Endothelial cell of umbilical vein (primary cell): ENCODE measurements at regions not wholly inside any gene's neighbourhood (a gene's known extent, or its start where the extent isn't known, plus 50 kb on each side); places are given as distances from the start of the nearest gene placed in this dataset.

Source experiments
- BruUV-seq: library from RNA; stranded (reverse); fragments of 400-500 nt; replicated peaks from 2 replicates; lab custom pipeline; 2021; lab: Mats Ljungman, UMichigan
- CTCF ChIA-PET: fragments of 300-600, 350-600 bp; sonication (Branson Sonifier 250); formaldehyde crosslinking; loops from one replicate; lab custom pipeline; 2021; ENCODE audit warnings: antibody characterized with exemption, inconsistent platforms; lab: Charles Lee
- POLR2A ChIA-PET: fragments of 300-600, 350-600 bp; sonication (Branson Sonifier 250); formaldehyde crosslinking; loops from one replicate; lab custom pipeline; 2021; ENCODE audit warnings: antibody characterized with exemption, inconsistent platforms; lab: Charles Lee
- DNase-seq: peaks from one replicate; pipeline ENCODE4 v3.0.0-alpha.2; 2011; ENCODE audit warnings: low read depth, low spot score
- FAIRE-seq: peaks from 2 replicates; lab custom pipeline; 2011; peaks lifted over from hg19 to GRCh38; lab: Jason Lieb, UNC
- H2AFZ ChIP-seq: 2 replicates; pipeline ENCODE4 v1.6.0; 2012; ENCODE audit warnings: low read depth, low read length, control low read depth, inconsistent platforms
- H3K27ac ChIP-seq: 2 replicates; pipeline ENCODE4 v1.5.1; 2011; ENCODE audit warnings: low read depth, mild to moderate bottlenecking, control low read depth, low read length, moderate library complexity; ENCODE audit not compliant: insufficient read depth
- H3K27me3 ChIP-seq, 2 experiments: 2 replicates each; pipeline versions ENCODE4 v1.6.0 to v1.6.1; 2011; ENCODE audit warnings: low read length in 2 of 2, mixed read lengths in 1 of 2; ENCODE audit not compliant: control insufficient read depth in 2 of 2, insufficient read depth in 2 of 2
- H3K36me3 ChIP-seq, 2 experiments: 2 replicates in 1 of 2; 3 replicates in 1 of 2; pipeline ENCODE4 v1.5.1; 2011; ENCODE audit warnings: low read length in 2 of 2, mild to moderate bottlenecking in 1 of 2, moderate library complexity in 1 of 2; ENCODE audit not compliant: control insufficient read depth in 2 of 2, insufficient read depth in 2 of 2; ENCODE audit errors: extremely low read depth in 1 of 2
- H3K4me1 ChIP-seq: 3 replicates; pipeline ENCODE4 v1.5.1; 2011; ENCODE audit warnings: mild to moderate bottlenecking, low read length; ENCODE audit not compliant: control insufficient read depth, insufficient read depth; ENCODE audit errors: extremely low read depth
- H3K4me2 ChIP-seq: 2 replicates; pipeline ENCODE4 v1.6.1; 2011; ENCODE audit warnings: low read length, control low read depth, mixed read lengths; ENCODE audit not compliant: insufficient read depth
- H3K4me3 ChIP-seq, 3 experiments: fragments of 200-600 bp in 1 of 3; sonication (generic), shearing (Covaris generic) in 1 of 3; replicated peaks in 1 of 3; 2 replicates each; pipeline ENCODE4 v1.5.1; 2011 to 2016; ENCODE audit warnings: control low read depth in 3 of 3, low read length in 3 of 3, mild to moderate bottlenecking in 2 of 3, inconsistent platforms in 1 of 3, low read depth in 1 of 3, moderate library complexity in 1 of 3; ENCODE audit not compliant: insufficient read depth in 1 of 3
- H3K79me2 ChIP-seq: 2 replicates; pipeline ENCODE4 v1.6.0; 2012; ENCODE audit warnings: low read length, inconsistent platforms; ENCODE audit not compliant: control insufficient read depth, insufficient read depth
- H3K9ac ChIP-seq: replicated peaks from 2 replicates; pipeline ENCODE3; 2011; ENCODE audit warnings: low read length, control low read depth; ENCODE audit not compliant: insufficient read depth; ENCODE audit errors: extremely low read depth
- H3K9me1 ChIP-seq: replicated peaks from 3 replicates; pipeline ENCODE4 v1.6.0; 2011; ENCODE audit warnings: mild to moderate bottlenecking, low read length; ENCODE audit not compliant: control insufficient read depth, insufficient read depth; ENCODE audit errors: extremely low read depth
- H3K9me3 ChIP-seq: replicated peaks from 2 replicates; pipeline ENCODE4 v1.5.1; 2012; ENCODE audit warnings: low read length, inconsistent platforms; ENCODE audit not compliant: control insufficient read depth, insufficient read depth
- H4K20me1 ChIP-seq: replicated peaks from 2 replicates; pipeline ENCODE3; 2011; ENCODE audit warnings: mild to moderate bottlenecking, low read length; ENCODE audit not compliant: control insufficient read depth, insufficient read depth; ENCODE audit errors: extremely low read depth
- EZH2 ChIP-seq: IDR thresholded peaks from 2 replicates; pipeline ENCODE4 v1.6.1; 2012; ENCODE audit warnings: borderline replicate concordance, low read depth, mild to moderate bottlenecking, moderate library complexity, low read length, inconsistent platforms; ENCODE audit not compliant: severe bottlenecking
- FOS ChIP-seq: IDR thresholded peaks from 2 replicates; pipeline ENCODE4 v1.6.1; 2011; ENCODE audit warnings: mild to moderate bottlenecking, low read length, moderate library complexity, borderline replicate concordance; ENCODE audit not compliant: insufficient read depth
- GATA2 ChIP-seq: IDR thresholded peaks from 2 replicates; pipeline ENCODE4 v1.7.0; 2011; ENCODE audit warnings: low read depth, mild to moderate bottlenecking, moderate library complexity, mixed read lengths, low read length; ENCODE audit not compliant: insufficient read length, insufficient read depth
- JUN ChIP-seq: IDR thresholded peaks from 2 replicates; pipeline ENCODE4 v1.6.1; 2011; ENCODE audit warnings: borderline replicate concordance, low read depth; ENCODE audit not compliant: insufficient read length, insufficient read depth
- MAX ChIP-seq: IDR thresholded peaks from 2 replicates; pipeline ENCODE4 v1.6.1; 2011; ENCODE audit not compliant: insufficient read depth, insufficient read length
- MYC ChIP-seq: IDR thresholded peaks from one replicate; pipeline ENCODE4 v1.6.1; 2011; ENCODE audit warnings: mild to moderate bottlenecking, low read depth, low read length
- POLR2A ChIP-seq: IDR thresholded peaks from 2 replicates; pipeline ENCODE4 v1.6.1; 2012; ENCODE audit warnings: low read depth, mild to moderate bottlenecking, control low read depth, low read length
- POLR2AphosphoS5 ChIP-seq: IDR thresholded peaks from 2 replicates; pipeline ENCODE4 v1.6.1; 2012; ENCODE audit warnings: low read depth, mild to moderate bottlenecking, control low read depth, low read length, moderate library complexity; ENCODE audit not compliant: insufficient read depth
- dilution Hi-C: fragments of 300-500 bp; cut with MboI; formaldehyde crosslinking; loops from one replicate; pipeline ENCODE4 v1.15.0; 2019; ENCODE audit warnings: low sequenced_read_pairs; ENCODE audit not compliant: extremely low pct_ligation_motif_present
- intact Hi-C: fragments of 100-400 bp; cut with micrococcal nuclease; formaldehyde crosslinking; loops from one replicate; pipeline ENCODE4 v1.10.0; 2022
- TF ChIP-seq, protein P1 (sequence below), 2 donors: IDR thresholded peaks; 1 replicate in 1 of 2; 2 replicates in 1 of 2; pipeline ENCODE4 v1.5.1; 2011; ENCODE audit warnings: low read length in 2 of 2, mild to moderate bottlenecking in 2 of 2, moderate library complexity in 2 of 2, control low read depth in 1 of 2, inconsistent platforms in 1 of 2, low read depth in 1 of 2; ENCODE audit not compliant: insufficient read depth in 1 of 2; ENCODE audit errors: extremely low read depth in 1 of 2

DNA sequence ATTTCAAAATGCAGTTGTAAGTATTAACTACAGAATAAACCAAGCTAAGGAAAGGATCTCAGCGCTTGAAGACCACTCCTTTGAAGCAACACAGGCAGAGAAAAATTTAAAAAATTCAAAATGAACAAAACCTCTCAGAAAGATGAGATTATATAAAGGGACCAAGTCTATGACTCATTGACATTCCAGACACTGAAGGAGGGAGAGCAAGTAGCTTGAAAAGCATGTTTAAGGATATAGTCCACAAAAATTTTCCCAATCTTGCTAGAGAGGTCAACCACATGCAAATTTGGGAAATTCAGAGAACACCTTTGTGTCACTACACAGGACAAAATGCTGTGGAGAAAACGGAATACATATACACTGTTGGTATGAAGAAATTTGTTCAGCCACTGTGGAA lies 112.6 kb upstream of the MC4R start:
- Histone ChIP-seq H3K9me1 (no peaks in the 10 kb centered on the region), H3K4me3 (no peak overlapping the region), H3K9me3 (no peaks in the 10 kb centered on the region), H3K4me1 (no peaks in the 10 kb centered on the region), H3K9ac (no peak overlapping the region), H3K36me3 (no peaks in the 10 kb centered on the region), H3K27me3 (no peaks in the 10 kb centered on the region), H3K79me2 (no peaks in the 10 kb centered on the region), H4K20me1 (no peaks in the 10 kb centered on the region), H3K4me2 (no peak overlapping the region), H3K27ac (no peak overlapping the region), H2AFZ (no peak overlapping the region)
- no TSS peak for BruUV-seq
- DNase-seq, result no peak
- intact Hi-C loops (no loop called here), dilution Hi-C loops (no loop called here)
- POLR2A ChIA-PET, result no interaction called here
- no peak for TF ChIP-seq GATA2
- no peak for TF ChIP-seq FOS
- TF ChIP-seq MAX, result no peak
- TF ChIP-seq MYC, result no peak
- TF ChIP-seq, protein P1, sequence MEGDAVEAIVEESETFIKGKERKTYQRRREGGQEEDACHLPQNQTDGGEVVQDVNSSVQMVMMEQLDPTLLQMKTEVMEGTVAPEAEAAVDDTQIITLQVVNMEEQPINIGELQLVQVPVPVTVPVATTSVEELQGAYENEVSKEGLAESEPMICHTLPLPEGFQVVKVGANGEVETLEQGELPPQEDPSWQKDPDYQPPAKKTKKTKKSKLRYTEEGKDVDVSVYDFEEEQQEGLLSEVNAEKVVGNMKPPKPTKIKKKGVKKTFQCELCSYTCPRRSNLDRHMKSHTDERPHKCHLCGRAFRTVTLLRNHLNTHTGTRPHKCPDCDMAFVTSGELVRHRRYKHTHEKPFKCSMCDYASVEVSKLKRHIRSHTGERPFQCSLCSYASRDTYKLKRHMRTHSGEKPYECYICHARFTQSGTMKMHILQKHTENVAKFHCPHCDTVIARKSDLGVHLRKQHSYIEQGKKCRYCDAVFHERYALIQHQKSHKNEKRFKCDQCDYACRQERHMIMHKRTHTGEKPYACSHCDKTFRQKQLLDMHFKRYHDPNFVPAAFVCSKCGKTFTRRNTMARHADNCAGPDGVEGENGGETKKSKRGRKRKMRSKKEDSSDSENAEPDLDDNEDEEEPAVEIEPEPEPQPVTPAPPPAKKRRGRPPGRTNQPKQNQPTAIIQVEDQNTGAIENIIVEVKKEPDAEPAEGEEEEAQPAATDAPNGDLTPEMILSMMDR (IDR thresholded peaks at IDR 0.05; ENCODE audit: extremely low read depth in 1 of 2, insufficient read depth in 1 of 2, low read depth in 1 of 2, low read length in 2 of 2), result no peak
- TF ChIP-seq POLR2AphosphoS5, result no peak
- no peak for TF ChIP-seq EZH2
- no peak for TF ChIP-seq JUN
- TF ChIP-seq POLR2A, result no peak
- no peak for FAIRE-seq
- CTCF ChIA-PET, result no interaction called here
